Lower lobe of right lung (tissue), 2 donors: ENCODE measurements at regions not wholly inside any gene's neighbourhood (a gene's known extent, or its start where the extent isn't known, plus 50 kb on each side); places are given as distances from the start of the nearest gene placed in this dataset.

Experiments
- ATAC-seq, 2 donors: fragments of 200-7000 bp; cut with Tn5 transposase; one replicate each; pipeline ENCODE4 v1.9.1; 2020 to 2022; ENCODE audit warnings: mild to moderate bottlenecking in 2 of 2, moderate library complexity in 2 of 2
- DNase-seq: peaks from one replicate; pipeline ENCODE4 v3.0.0-alpha.2; 2020
- H3K27ac ChIP-seq: fragments of 200-600 bp; one replicate; pipeline ENCODE4 v1.8.0; 2022
- H3K27me3 ChIP-seq: fragments of 200-600 bp; one replicate; pipeline ENCODE4 v1.8.0; 2022; ENCODE audit warnings: low read depth
- H3K36me3 ChIP-seq: fragments of 200-600 bp; one replicate; pipeline ENCODE4 v1.8.0; 2022; ENCODE audit warnings: mild to moderate bottlenecking
- H3K4me1 ChIP-seq: fragments of 200-600 bp; one replicate; pipeline ENCODE4 v1.8.0; 2022
- H3K4me3 ChIP-seq: fragments of 200-600 bp; one replicate; pipeline ENCODE4 v1.8.0; 2022; ENCODE audit warnings: mild to moderate bottlenecking
- H3K9me3 ChIP-seq: fragments of 200-600 bp; one replicate; pipeline ENCODE4 v1.8.0; 2022
- CTCF ChIP-seq: fragments of 200-600 bp; IDR thresholded peaks from one replicate; pipeline ENCODE4 v1.8.0; 2022; ENCODE audit warnings: antibody characterized with exemption, mild to moderate bottlenecking
- intact Hi-C: fragments of 100-400 bp; cut with DNase I; formaldehyde crosslinking; loops from one replicate; pipeline ENCODE4 v1.11.0; 2022
- donor health status: DM: no; HTN: yes; CAD: no; lungs with severe emphysema.

DNA sequence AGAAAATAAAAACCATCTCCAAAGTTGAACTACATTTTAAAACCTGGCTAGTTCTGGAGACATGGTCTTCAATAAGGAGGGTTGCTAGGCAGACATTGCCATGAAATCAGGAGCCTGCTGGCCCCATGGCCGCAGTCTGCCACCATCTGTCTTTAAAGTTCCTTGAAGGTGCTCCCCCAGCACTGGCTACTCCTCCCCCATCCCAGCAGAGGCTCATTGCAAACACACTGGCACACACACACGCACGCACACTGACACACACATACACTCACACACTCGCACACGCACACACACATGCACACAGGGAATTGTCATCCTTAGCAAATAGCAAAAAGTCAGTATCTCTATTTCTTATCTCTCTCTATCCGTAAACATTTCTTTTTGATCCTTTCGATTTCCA, 68.4 kb downstream of the ZIC5 start:
- Histone ChIP-seq H3K9me3 (no peaks in the 10 kb centered on the region), H3K27me3 (peaks cover 45% of the 10 kb centered on the region), H3K36me3 (no peaks in the 10 kb centered on the region), H3K4me3 (no peak overlapping the region), H3K27ac (no peak overlapping the region), H3K4me1 (no peaks in the 10 kb centered on the region)
- no peak for DNase-seq
- TF ChIP-seq CTCF = no peak
- intact Hi-C loops = no loop called here
- ATAC-seq = no peak

DNA sequence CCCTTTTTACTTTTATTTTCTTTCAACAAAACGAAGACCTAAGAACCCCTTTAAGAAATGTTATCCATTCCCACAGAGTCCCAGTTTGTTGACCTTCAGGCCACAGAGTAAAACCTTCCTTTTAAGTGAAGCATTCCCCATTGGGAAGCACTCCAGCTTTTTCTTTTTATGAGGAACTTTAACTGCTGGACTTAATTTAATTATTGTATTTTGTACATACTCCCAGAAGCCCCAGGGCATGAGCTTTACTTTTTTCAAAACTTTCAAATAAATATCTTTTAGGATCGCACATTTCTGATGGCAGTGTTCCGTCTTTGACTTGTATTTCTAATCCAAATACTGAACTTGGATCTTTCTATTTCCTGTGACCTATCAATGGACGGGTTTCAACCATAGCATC, 68.9 kb downstream of the ZIC5 start:
- ATAC-seq = no peak
- no peak for DNase-seq
- H3K27ac ChIP-seq = no peak overlapping the region
- intact Hi-C loops = no loop called here
- TF ChIP-seq CTCF = no peak
- H3K36me3 ChIP-seq = no peaks in the 10 kb centered on the region
- H3K9me3 ChIP-seq = no peaks in the 10 kb centered on the region
- H3K4me3 ChIP-seq = no peak overlapping the region
- H3K27me3 ChIP-seq = peaks cover 42% of the 10 kb centered on the region
- no peaks in the 10 kb centered on the region for H3K4me1 ChIP-seq

DNA sequence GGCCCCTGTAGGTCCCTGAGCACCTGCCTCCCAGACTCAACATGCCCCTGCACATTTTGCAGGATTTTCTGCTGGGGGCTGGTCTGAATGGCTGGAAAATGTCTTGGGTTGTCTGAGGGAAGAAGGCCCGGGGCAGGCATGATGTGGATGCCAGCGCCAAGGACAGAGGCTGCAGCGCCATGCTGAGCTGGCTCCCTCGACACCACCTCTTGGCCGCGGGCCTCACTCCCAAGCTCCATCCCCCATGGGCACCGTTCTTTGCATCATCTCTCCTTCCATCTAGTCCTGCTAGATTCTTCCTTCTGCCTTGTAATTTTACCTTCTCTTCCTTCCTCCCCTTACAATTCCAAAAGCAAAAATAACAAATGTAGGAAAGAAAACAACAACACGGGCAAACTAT, 70.6 kb downstream of the ZIC5 start:
- H3K4me3 ChIP-seq = no peak overlapping the region
- H3K4me1 ChIP-seq = no peaks in the 10 kb centered on the region
- intact Hi-C loops = no loop called here
- TF ChIP-seq CTCF = no peak
- H3K36me3 ChIP-seq = no peaks in the 10 kb centered on the region
- peaks cover 54% of the 10 kb centered on the region for H3K27me3 ChIP-seq
- no peak for ATAC-seq
- no peak for DNase-seq
- H3K9me3 ChIP-seq = no peaks in the 10 kb centered on the region
- no peak overlapping the region for H3K27ac ChIP-seq

- no peak overlapping the region for H3K27ac ChIP-seq
- DNase-seq (no peak), ATAC-seq (no peak)
- H3K4me1 ChIP-seq = peaks cover 10% of the 10 kb centered on the region
- no peak overlapping the region for H3K4me3 ChIP-seq
- H3K36me3 ChIP-seq = no peaks in the 10 kb centered on the region
- H3K27me3 ChIP-seq = peaks cover 62% of the 10 kb centered on the region
- intact Hi-C loops = no loop called here
- no peak for TF ChIP-seq CTCF
- H3K9me3 ChIP-seq = no peaks in the 10 kb centered on the region
These were observed 73.1 kb downstream of the ZIC5 start for GRCh38 chr13:99898421-99898820.

- Histone ChIP-seq H3K4me3 (no peak overlapping the region), H3K36me3 (no peaks in the 10 kb centered on the region), H3K4me1 (peaks cover 10% of the 10 kb centered on the region), H3K27me3 (peaks cover 67% of the 10 kb centered on the region), H3K27ac (no peak overlapping the region), H3K9me3 (no peaks in the 10 kb centered on the region)
- intact Hi-C loops = no loop called here
- TF ChIP-seq CTCF = no peak
- DNase-seq (no peak), ATAC-seq (no peak)
These were observed 74.5 kb downstream of the ZIC5 start for GRCh38 chr13:99897076-99897440.
